SK-N-MC (cell line): ENCODE measurements at regions not wholly inside any gene's neighbourhood (a gene's known extent, or its start where the extent isn't known, plus 50 kb on each side); places are given as distances from the start of the nearest gene placed in this dataset.

Source experiments
- EZH2 ChIP-seq: fragments of 200-600 bp; sonication (generic); IDR thresholded peaks from one replicate; pipeline ENCODE4 v1.6.1; 2017; ENCODE audit warnings: antibody characterized with exemption
- POLR2AphosphoS5 ChIP-seq: IDR thresholded peaks from 2 replicates; pipeline ENCODE4 v1.6.1; 2012; ENCODE audit warnings: mild to moderate bottlenecking, low read depth, low read length, borderline replicate concordance

DNA sequence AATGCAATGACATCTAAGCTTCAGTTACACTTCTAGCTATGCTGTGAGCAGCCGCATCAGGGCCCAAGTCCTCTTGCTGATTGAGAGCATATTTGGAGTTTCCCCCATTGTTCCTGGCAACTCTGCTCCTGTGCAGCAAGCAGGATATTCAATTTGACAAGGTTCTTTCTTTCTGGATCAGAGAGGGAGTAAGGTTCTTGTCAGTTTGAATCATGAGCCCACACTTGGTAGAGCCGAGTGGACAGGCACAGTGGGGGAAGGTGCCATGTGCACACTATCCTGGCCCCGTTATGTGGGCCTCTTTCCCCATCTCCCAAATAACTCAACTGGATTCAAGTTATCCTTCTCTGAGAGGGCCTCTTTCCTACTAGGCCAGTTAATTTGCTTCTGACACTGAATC, 385.4 kb downstream of the ZIC1 start:
- TF ChIP-seq EZH2 (no peak), POLR2AphosphoS5 (no peak)
